HEK293T (cell line): ENCODE measurements at regions not wholly inside any gene's neighbourhood (a gene's known extent, or its start where the extent isn't known, plus 50 kb on each side); places are given as distances from the start of the nearest gene placed in this dataset.

Source experiments
- PKNOX1 ChIP-seq: fragments of 450-650 bp; IDR thresholded peaks from 2 replicates; pipeline ENCODE4 v1.6.1; 2016
- SP1 ChIP-seq: fragments of 450-650 bp; IDR thresholded peaks from 2 replicates; pipeline ENCODE4 v1.6.1; 2017
- SUZ12 ChIP-seq: fragments of 450-650 bp; IDR thresholded peaks from 2 replicates; pipeline ENCODE4 v1.6.1; 2016; ENCODE audit warnings: mild to moderate bottlenecking

GRCh38 chr7:121744877-121745276, 128.1 kb upstream of the PTPRZ1 start:
- TF ChIP-seq SP1 (no peak), PKNOX1 (no peak), SUZ12 (no peak)
